CD4-positive, alpha-beta T cell treated with Interleukin-4 for 4 hours (primary cell): ENCODE measurements at regions not wholly inside any gene's neighbourhood (a gene's known extent, or its start where the extent isn't known, plus 50 kb on each side); places are given as distances from the start of the nearest gene placed in this dataset.
"Not testable (repeated sequence)": the region's sequence is repeated elsewhere in the genome, so short reads cannot be mapped to it uniquely, and the experiment has no call there.

ENCODE experiments used
- DNase-seq: peaks from one replicate; pipeline ENCODE4 v3.0.0-alpha.2; 2020

- DNase-seq: no peak
Observed at GRCh38 chr4:187071946-187072600, 348.4 kb upstream of the FAT1 start.

- no peak for DNase-seq
Observed at GRCh38 chr4:187073820-187074219, 350.2 kb upstream of the FAT1 start.

DNA sequence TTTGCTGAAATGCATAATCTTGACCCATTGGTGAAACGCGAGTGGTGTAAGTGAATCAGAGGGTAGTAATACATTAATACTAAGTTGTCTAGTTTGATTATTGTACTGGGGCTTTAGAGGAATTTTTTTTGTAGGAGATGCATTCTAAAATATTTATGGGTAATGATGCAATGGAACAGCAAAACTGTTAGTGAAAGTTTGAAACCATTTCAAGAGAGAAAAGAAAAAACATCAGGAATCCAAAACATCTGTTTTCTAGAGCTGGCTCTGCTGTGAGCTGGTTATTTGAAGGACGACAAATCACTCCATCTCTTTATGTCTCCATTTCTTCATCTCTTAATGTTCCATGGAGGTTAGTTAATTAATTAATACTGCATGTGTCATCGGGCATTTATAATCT is 351.9 kb upstream of the FAT1 start:
- no peak for DNase-seq

DNA sequence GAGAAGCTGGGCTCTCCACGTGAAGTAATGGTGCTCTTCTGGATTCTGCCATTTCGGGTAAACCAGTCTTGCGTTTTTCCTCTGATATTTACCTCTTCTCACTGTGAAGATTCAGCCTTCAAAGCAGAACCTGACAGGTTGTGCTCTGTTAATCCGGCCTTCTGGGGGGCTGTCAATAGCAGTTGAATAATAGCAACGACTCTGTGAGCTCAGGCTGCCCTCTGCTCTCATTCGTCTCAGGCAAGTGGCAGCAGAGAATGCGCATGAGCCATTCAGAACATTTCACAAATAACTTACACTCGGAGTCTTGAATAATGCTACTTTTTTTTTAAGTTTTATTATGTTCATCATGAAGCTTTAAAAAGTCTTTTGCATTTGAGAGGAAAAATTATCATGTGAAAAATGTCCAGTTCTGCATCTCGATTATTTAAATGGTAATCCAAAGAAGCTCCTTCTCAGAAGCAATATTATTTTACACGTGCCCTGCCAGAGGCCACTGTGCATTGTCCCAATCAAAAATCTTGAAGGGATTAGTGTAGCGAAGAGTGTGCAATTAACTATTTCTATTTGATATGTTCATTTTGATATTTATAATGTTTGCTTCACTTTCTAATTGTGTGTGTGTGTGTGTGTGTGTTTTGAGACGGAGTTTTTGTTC is 354.2 kb upstream of the FAT1 start:
- no peak for DNase-seq

DNA sequence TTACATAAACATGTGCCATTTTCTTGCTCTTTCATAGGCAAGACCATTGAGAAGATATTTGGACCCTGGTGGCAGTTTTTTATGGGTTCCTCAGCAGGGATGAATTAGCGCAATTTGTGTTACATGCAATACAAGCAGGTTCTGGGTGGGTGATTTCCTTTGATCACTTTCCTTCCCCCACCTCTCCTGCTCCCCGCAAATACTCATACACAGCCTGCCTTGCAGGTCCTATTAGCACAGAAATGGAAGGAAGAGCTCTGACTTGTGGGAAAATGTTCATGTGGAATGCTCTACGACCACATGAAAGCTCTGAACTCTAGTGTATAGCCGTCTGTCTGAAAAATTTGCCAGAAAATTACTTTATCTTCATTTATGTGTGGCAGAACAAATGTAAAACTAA is 361.0 kb upstream of the FAT1 start:
- DNase-seq: no peak

DNA sequence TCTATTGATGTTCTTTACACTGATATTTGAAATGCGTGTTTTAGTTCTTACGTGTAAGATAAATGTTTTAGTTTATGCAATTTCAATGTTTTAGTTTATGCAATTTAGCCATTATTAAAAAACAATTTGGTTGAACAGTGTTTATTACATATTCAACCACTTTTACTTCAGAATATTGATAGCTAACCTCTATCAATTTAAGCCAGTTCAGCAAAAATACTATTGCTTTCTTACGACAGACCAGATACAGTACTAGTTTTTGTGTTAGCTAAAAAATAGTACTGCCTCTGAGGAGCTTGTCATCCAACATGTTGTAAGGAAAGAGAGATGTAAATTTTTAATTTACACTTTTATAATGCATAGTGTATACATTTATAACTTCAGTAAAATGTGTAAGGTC is 361.7 kb upstream of the FAT1 start:
- no peak for DNase-seq

DNA sequence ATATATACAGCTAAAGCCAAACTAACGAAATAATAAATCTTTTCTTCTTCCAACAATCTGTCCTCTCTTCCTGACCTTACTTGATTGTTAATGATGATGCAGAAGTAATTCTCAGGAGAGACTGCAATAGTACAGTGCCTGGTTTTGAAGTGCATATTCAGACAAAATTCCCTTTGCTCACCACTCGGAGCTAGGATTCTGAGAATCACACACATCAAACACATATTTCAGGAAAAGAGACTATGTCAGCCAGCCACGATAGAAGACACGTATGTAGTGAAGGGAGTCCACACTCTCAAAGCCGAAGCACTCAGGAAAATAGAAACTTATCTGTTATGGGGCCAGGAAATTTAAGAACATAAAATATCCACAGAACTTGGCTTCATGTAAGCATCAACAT is 362.5 kb upstream of the FAT1 start:
- DNase-seq: no peak

GRCh38 chr4:187088070-187088799 is 364.6 kb upstream of the FAT1 start:
- no peak for DNase-seq

- DNase-seq: no peak
Observed at GRCh38 chr4:187090401-187090800, 366.7 kb upstream of the FAT1 start.

GRCh38 chr4:187090832-187091231 is 367.2 kb upstream of the FAT1 start:
- DNase-seq: not testable (repeated sequence)

DNA sequence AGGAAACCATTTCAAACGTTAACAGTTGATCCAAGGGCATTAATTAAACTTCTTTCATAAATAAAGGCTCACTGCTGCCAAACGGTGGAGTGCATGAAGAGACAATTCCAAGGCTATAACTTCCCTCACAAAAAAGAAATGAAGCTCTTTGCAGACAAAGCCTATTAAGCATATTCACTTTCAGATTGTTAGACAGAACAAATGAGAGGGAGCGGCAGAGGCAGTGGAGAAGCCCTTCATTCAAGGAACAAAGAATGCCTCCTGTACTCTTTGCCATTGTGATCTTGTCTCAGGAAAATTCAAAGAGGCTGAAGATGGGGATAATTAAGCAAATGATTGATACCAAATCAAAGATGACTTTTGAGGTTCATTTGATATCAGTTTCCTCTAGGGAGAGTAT is 370.5 kb upstream of the FAT1 start:
- DNase-seq: no peak

DNA sequence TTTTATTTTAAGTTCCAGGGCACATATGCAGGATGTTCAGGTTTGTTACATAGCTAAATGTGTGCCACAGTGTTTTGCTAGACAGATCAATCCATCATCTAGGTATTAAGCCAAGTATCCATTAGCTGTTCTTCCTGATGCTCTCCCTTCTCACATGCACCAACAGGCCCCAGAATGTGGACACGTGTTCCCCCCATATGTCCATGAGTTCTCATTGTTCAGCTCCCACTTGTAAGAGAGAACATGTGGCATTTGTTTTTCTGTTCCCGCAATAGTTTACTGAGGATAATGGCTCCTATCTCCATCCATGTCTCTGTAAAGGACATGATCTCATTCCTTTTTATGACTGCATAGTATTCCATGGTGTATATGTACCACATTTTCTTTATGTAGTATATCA is 374.8 kb upstream of the FAT1 start:
- DNase-seq: no peak

DNA sequence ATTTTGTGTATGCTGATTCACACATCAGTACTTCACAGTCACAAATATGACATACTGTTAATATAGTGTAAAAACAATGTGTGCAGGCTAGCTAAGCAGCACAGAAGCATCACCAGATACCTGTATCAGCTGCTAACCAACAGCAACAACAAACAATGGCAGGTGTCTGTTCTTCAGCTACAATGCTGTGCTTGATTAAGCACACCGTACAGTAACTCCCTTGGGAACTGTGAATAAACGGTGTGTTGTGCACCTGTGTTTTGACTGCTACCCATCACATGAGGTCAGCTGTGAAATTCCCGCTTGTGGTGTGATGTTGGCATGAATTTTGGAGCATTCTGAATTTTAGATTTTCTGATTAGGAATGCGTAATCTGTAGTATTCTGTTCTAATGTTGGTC is 379.7 kb upstream of the FAT1 start:
- no peak for DNase-seq

DNA sequence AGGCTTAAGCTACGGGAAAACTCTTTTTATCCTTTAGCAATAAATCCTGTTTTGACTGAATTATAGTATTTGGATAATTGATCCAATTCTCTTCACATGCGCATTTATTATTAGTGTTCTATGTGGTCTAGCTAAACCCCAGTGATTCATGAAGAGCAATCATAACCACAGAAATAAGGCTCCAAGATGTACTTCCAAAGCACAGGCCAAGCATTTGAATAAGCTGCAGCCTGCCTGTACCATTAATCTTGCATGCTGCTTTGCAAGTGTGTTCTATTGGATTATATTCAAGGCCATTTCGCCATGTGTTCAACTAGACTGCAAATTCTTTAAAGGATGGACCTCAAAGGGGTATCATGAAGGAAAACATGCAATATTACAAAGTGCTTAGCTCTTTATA is 385.2 kb upstream of the FAT1 start:
- no peak for DNase-seq

GRCh38 chr4:187109636-187110035 is 386.0 kb upstream of the FAT1 start:
- no peak for DNase-seq

GRCh38 chr4:187118166-187118565 is 394.5 kb upstream of the FAT1 start:
- no peak for DNase-seq

- no peak for DNase-seq
Observed at GRCh38 chr4:187118602-187119120, 395.0 kb upstream of the FAT1 start.

DNA sequence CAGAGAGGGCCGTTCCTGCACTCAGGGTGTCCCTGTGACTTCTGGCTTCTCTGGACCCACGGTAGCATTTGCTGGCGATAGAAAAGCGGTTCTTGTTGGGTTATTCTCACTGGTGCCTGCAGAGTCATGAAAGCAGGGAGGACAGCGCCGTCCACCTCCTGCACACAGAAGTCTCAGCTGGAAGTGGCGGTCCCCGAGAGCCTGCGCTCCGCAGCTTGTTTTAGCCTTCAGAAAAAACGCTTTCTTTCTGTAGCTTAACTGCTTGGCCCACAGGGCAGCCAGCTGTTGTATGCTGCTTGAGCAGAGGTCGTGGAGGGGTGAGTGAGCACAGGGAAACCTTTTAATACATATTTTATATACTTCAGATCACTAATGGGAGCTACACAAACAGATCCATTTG is 400.7 kb upstream of the FAT1 start:
- no peak for DNase-seq

GRCh38 chr4:187125062-187125461 is 401.4 kb upstream of the FAT1 start:
- no peak for DNase-seq

GRCh38 chr4:187127456-187127855 is 403.8 kb upstream of the FAT1 start:
- no peak for DNase-seq

DNA sequence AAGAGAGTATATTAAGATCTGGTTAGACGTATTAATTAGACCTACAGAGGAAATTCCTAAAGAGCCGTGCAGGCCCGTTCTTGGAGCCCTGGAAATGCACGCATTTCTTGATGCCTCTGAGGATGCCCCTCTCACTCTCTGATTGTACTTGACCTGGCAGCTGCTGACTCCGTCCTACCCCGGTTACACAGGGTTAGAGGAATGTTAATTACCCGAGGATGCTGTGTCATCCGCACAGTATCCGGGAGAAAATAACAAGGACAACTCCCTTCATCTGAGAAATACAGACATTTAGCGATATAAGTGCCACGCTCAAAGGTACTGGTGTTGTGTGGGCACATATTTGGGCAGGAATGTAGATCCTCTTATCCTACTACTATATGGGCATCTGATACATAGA is 404.6 kb upstream of the FAT1 start:
- DNase-seq: no peak

GRCh38 chr4:187128976-187129375 is 405.3 kb upstream of the FAT1 start:
- no peak for DNase-seq

DNA sequence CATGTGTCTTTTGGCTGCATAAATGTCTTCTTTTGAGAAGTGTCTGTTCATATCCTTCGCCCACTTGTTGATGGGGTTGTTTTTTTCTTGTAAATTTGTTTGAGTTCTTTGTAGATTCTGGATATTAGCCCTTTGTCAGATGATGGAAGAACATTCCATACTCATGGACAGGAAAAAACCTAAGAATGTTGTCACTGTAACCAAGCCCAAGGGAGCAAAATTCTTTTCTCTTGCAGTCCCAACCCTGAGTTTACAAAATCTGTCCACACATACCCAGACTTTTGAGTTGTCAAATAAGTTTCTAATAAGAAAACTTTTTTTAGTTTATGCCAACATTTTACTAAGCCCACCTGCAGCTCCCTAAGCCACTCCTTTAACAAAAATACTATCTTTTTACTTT is 408.2 kb upstream of the FAT1 start:
- not testable (repeated sequence) for DNase-seq

- no peak for DNase-seq
Observed at GRCh38 chr4:187135878-187136277, 412.2 kb upstream of the FAT1 start.
